ENCODE measurements at regions not wholly inside any gene's neighbourhood (a gene's known extent, or its start where the extent isn't known, plus 50 kb on each side); places are given as distances from the start of the nearest gene placed in this dataset.

DNA sequence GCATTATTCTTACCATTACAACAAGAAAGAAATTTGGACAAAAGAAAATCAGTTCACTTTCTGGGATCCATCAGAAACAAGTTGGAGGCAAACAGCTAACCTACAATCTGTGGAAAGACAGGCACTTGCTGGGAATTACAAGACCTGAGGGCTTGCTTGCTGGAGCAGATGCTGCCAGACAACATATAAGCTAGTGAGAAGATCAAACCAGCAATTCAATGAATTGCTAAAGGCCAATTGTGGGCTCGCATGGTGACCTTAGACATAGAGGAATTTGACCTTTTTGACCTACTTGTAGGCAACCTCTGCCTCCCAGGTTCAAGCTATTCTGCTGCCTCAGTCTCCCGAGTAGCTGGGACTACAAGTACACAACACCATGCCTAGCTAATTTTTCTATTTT is 921.2 kb upstream of the CNTNAP5 start:
- DNase-seq (ENCODE audit: low read depth, low spot score) = no peak

DNA sequence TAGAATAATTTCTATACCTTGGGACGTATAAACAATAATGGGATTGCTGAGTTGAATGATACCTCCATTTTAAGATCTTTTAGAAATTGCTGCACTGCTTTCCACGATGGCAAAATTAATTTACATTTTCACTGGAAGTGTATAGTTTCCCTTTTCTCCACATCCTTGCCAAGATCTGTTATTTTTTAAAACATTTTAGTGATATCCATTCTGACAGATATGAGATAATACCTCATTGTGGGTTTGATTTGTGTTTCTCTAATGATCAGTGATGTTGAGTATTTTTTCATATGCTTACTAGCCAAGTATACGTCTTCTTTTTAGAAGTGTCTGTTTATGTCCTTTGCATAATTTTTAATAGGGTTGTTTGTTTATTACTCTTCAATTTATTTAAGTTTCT is 908.5 kb upstream of the CNTNAP5 start:
- H3K4me3 ChIP-seq (ENCODE audit: low read depth, low read length) = no peak overlapping the region
- TF ChIP-seq, protein P1, sequence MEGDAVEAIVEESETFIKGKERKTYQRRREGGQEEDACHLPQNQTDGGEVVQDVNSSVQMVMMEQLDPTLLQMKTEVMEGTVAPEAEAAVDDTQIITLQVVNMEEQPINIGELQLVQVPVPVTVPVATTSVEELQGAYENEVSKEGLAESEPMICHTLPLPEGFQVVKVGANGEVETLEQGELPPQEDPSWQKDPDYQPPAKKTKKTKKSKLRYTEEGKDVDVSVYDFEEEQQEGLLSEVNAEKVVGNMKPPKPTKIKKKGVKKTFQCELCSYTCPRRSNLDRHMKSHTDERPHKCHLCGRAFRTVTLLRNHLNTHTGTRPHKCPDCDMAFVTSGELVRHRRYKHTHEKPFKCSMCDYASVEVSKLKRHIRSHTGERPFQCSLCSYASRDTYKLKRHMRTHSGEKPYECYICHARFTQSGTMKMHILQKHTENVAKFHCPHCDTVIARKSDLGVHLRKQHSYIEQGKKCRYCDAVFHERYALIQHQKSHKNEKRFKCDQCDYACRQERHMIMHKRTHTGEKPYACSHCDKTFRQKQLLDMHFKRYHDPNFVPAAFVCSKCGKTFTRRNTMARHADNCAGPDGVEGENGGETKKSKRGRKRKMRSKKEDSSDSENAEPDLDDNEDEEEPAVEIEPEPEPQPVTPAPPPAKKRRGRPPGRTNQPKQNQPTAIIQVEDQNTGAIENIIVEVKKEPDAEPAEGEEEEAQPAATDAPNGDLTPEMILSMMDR (IDR thresholded peaks at IDR 0.05; ENCODE audit: low read depth, low read length) = no peak
- in situ Hi-C loops (cut with HindIII; ENCODE audit: low sequenced_read_pairs) = no loop called here
- DNase-seq (ENCODE audit: low read depth, low spot score) = no peak

More for the DNA sequence above, 921.2 kb upstream of the CNTNAP5 start:
- TF ChIP-seq, protein P1 (IDR thresholded peaks at IDR 0.05; ENCODE audit: low read depth, low read length) = no peak
- no peak overlapping the region for H3K4me3 ChIP-seq (ENCODE audit: low read depth, low read length)
- in situ Hi-C loops (cut with HindIII; ENCODE audit: low sequenced_read_pairs) = no loop called here

DNA sequence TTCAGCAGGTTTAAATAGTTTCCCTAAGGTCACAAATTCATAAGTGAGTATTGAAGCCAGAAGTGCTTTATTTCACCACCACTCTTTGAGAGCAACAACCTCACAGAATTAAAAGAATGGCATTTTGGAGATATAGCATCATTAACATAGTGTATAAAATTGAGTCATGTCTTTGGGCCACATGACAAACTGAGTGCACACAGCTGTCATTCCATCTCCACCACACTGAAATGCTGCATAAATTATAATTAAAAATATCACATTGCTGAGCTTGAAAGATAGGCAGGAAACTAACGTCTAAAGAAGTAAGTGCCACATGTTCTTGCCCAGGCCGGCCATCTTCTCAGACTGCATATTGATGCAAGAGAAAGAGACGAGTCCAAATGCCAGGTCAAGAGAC is 897.9 kb upstream of the CNTNAP5 start:
- in situ Hi-C loops (cut with HindIII; ENCODE audit: low sequenced_read_pairs) = no loop called here
- TF ChIP-seq, protein P1 (IDR thresholded peaks at IDR 0.05; ENCODE audit: low read depth, low read length) = no peak
- no peak overlapping the region for H3K4me3 ChIP-seq (ENCODE audit: low read depth, low read length)
- DNase-seq (ENCODE audit: low read depth, low spot score) = no peak

DNA sequence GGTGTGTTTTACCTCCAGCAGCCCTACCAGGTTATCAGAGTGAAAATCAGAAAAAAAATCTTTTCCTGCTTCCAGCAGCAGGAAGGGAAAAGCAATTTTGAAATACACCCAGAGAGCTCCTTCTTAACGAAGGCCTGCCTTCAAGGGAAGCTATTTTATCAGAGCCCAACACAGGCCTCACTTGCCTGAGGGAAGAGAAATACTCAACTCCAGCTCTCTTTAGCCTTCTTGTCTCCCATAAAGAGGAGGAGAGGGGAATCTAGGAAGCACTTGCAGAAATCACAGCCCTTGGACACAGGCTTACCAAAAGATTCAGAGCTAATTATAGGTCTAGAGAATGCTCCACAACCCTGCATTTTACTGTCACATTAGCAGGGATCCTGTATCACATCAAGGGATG is 896.1 kb upstream of the CNTNAP5 start:
- TF ChIP-seq, protein P1 (IDR thresholded peaks at IDR 0.05; ENCODE audit: low read depth, low read length) = no peak
- no peak overlapping the region for H3K4me3 ChIP-seq (ENCODE audit: low read depth, low read length)
- in situ Hi-C loops (cut with HindIII; ENCODE audit: low sequenced_read_pairs) = no loop called here
- no peak for DNase-seq (ENCODE audit: low read depth, low spot score)

DNA sequence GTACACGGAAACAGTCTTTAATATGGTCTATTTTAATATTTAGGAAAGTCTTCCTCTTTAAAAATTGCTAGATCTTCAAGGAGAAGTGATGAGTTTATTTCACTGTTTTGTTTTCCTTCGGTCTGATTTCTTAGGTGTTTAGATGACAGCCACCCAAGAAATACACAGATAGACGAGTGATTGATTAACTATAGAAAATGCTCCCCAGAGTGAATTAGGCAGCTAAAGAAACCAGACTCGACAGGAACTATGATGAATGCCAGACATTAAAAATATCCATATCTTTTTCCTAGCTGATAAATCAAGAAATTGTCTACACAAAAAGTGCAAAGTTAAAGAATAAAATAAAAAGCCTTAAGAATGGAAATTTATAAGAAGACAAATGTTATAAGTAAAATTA is 888.7 kb upstream of the CNTNAP5 start:
- TF ChIP-seq, protein P1 (IDR thresholded peaks at IDR 0.05; ENCODE audit: low read depth, low read length) = no peak
- DNase-seq (ENCODE audit: low read depth, low spot score) = no peak
- H3K4me3 ChIP-seq (ENCODE audit: low read depth, low read length) = no peak overlapping the region
- in situ Hi-C loops (cut with HindIII; ENCODE audit: low sequenced_read_pairs) = no loop called here

DNA sequence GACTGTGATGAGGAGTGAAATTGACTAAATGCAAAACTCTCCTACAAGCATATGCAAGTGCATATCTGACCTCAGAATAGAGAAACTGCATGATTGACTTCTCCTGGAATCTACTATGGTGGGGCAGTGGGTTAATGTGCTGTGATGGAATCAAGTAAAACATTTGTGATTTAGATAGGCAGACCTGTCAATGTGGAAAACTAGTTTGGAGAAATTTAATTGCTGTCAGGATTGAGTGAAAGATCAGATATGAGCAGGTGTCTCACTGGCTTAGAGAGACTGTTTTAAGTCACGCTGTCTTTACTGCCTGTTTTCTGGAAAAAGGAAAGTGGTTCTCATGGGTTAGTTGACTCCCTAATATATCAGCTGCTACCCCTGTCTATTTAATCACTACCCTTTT is 881.0 kb upstream of the CNTNAP5 start:
- DNase-seq (ENCODE audit: low read depth, low spot score) = no peak
- no peak overlapping the region for H3K4me3 ChIP-seq (ENCODE audit: low read depth, low read length)
- in situ Hi-C loops (cut with HindIII; ENCODE audit: low sequenced_read_pairs) = no loop called here

More for the DNA sequence above, 881.0 kb upstream of the CNTNAP5 start:
- TF ChIP-seq, protein P1 (IDR thresholded peaks at IDR 0.05; ENCODE audit: low read depth, low read length) = no peak

Measured in astrocyte of the spinal cord (primary cell).